Ovary (tissue), 3 donors: ENCODE measurements at regions not wholly inside any gene's neighbourhood (a gene's known extent, or its start where the extent isn't known, plus 50 kb on each side); places are given as distances from the start of the nearest gene placed in this dataset.
"Not testable (repeated sequence)": the region's sequence is repeated elsewhere in the genome, so short reads cannot be mapped to it uniquely, and the experiment has no call there.

ENCODE experiments used
- POLR2A ChIP-seq: fragments of 450-650 bp; IDR thresholded peaks from one replicate; pipeline ENCODE4 v1.6.1; 2017; ENCODE audit warnings: antibody characterized with exemption, mild to moderate bottlenecking, moderate library complexity
- TF ChIP-seq, protein P1 (sequence below), 3 donors: fragments of 450-650 bp in 2 of 3; fragments of 200-600 bp in 1 of 3; IDR thresholded peaks; one replicate each; pipeline versions ENCODE4 v1.5.1 to v1.8.0; 2016 to 2022; ENCODE audit warnings: antibody characterized with exemption in 3 of 3, mild to moderate bottlenecking in 1 of 3
- donor health status: DM: no; HTN: no; CAD: no.

DNA sequence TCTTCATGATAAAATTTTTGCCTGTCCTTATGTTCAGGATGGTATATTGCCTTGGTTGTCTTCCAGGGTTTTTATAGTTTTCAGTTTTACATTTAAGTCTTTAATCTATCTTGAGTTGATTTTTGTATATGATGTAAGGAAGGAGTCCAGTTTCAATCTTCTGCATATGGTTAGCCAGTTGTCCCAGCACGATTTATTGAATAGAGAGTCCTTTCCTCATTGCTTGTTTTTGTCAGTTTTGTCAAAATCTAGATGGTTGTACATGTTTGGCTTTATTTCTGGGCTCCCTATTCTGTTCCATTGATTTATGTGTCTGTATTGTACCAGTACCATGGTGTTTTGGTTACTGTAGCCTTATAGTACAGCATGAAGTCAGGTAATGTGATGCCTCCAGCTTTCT, 91.6 kb upstream of the FAM98A start:
- TF ChIP-seq, protein P1, sequence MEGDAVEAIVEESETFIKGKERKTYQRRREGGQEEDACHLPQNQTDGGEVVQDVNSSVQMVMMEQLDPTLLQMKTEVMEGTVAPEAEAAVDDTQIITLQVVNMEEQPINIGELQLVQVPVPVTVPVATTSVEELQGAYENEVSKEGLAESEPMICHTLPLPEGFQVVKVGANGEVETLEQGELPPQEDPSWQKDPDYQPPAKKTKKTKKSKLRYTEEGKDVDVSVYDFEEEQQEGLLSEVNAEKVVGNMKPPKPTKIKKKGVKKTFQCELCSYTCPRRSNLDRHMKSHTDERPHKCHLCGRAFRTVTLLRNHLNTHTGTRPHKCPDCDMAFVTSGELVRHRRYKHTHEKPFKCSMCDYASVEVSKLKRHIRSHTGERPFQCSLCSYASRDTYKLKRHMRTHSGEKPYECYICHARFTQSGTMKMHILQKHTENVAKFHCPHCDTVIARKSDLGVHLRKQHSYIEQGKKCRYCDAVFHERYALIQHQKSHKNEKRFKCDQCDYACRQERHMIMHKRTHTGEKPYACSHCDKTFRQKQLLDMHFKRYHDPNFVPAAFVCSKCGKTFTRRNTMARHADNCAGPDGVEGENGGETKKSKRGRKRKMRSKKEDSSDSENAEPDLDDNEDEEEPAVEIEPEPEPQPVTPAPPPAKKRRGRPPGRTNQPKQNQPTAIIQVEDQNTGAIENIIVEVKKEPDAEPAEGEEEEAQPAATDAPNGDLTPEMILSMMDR (IDR thresholded peaks at IDR 0.05) = not testable (repeated sequence)
- TF ChIP-seq POLR2A = not testable (repeated sequence)
